ENCODE measurements at regions not wholly inside any gene's neighbourhood (a gene's known extent, or its start where the extent isn't known, plus 50 kb on each side); places are given as distances from the start of the nearest gene placed in this dataset.

GRCh38 chr3:29011966-29012365 lies 268.9 kb upstream of the RBMS3 start:
- TF ChIP-seq CTCF (IDR thresholded peaks at IDR 0.05) = no peak

GRCh38 chr3:29022976-29023375 lies 257.9 kb upstream of the RBMS3 start:
- TF ChIP-seq CTCF (IDR thresholded peaks at IDR 0.05) = no peak

- TF ChIP-seq CTCF (IDR thresholded peaks at IDR 0.05) = no peak
Measured at GRCh38 chr3:29026286-29026685, 254.6 kb upstream of the RBMS3 start.

GRCh38 chr3:29026959-29027358 lies 253.9 kb upstream of the RBMS3 start:
- TF ChIP-seq CTCF (IDR thresholded peaks at IDR 0.05) = no peak

- TF ChIP-seq CTCF (IDR thresholded peaks at IDR 0.05) = no peak
Measured at GRCh38 chr3:29033511-29033910, 247.4 kb upstream of the RBMS3 start.

GRCh38 chr3:29050155-29050554 lies 230.7 kb upstream of the RBMS3 start:
- no peak for TF ChIP-seq CTCF (IDR thresholded peaks at IDR 0.05)

GRCh38 chr3:29057326-29057725 lies 223.5 kb upstream of the RBMS3 start:
- TF ChIP-seq CTCF (IDR thresholded peaks at IDR 0.05) = no peak

- TF ChIP-seq CTCF (IDR thresholded peaks at IDR 0.05) = no peak
Measured at GRCh38 chr3:29064085-29064484, 216.8 kb upstream of the RBMS3 start.

Measured in LNCAP (cell line).